SK-N-SH treated with all-trans-retinoic acid at 6 μM for 48 hours (cell line): ENCODE measurements at regions not wholly inside any gene's neighbourhood (a gene's known extent, or its start where the extent isn't known, plus 50 kb on each side); places are given as distances from the start of the nearest gene placed in this dataset.

Experiments used
- ARNTL ChIP-seq: fragments of 450-650 bp; formaldehyde crosslinking; IDR thresholded peaks from 2 replicates; pipeline ENCODE4 v1.5.0; 2020; ENCODE audit warnings: low read depth, mild to moderate bottlenecking, moderate library complexity, borderline replicate concordance
- TF ChIP-seq, protein P1 (sequence below): fragments of 250-450 bp; sonication (Bioruptor Pico); IDR thresholded peaks from 2 replicates; pipeline ENCODE4 v1.8.0; 2020; ENCODE audit warnings: mild to moderate bottlenecking, moderate library complexity, borderline replicate concordance

DNA sequence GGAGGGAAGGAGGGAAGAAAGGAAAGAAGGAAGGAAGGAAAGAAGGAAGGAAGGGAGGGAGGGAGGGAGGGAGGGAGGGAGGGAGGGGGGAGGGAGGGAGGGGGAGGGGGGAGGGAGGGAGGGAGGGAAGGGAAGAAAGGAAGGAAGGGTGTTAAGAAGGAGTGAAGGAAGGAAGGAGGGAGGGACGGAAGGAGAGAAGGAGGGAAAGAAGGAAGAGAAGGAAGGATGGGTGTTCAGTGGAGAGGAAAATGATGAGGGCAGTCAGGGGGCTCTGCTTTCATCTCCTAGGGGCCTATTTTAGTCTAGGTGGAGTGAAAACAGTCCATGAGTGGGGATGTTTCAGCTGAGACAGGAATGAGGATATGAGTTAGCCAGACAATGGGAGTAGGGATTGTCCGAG, 357.0 kb upstream of the C16orf82 start:
- no peak for TF ChIP-seq ARNTL (CRISPR knock-in tag)
- TF ChIP-seq, protein P1, sequence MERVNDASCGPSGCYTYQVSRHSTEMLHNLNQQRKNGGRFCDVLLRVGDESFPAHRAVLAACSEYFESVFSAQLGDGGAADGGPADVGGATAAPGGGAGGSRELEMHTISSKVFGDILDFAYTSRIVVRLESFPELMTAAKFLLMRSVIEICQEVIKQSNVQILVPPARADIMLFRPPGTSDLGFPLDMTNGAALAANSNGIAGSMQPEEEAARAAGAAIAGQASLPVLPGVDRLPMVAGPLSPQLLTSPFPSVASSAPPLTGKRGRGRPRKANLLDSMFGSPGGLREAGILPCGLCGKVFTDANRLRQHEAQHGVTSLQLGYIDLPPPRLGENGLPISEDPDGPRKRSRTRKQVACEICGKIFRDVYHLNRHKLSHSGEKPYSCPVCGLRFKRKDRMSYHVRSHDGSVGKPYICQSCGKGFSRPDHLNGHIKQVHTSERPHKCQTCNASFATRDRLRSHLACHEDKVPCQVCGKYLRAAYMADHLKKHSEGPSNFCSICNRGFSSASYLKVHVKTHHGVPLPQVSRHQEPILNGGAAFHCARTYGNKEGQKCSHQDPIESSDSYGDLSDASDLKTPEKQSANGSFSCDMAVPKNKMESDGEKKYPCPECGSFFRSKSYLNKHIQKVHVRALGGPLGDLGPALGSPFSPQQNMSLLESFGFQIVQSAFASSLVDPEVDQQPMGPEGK (CRISPR knock-in tag) = no peak
